ENCODE measurements at regions not wholly inside any gene's neighbourhood (a gene's known extent, or its start where the extent isn't known, plus 50 kb on each side); places are given as distances from the start of the nearest gene placed in this dataset.
"Not testable (repeated sequence)": the region's sequence is repeated elsewhere in the genome, so short reads cannot be mapped to it uniquely, and the experiment has no call there.

- DNase-seq = no peak
Measured at GRCh38 chr4:24363751-24364150, 220.6 kb downstream of the DHX15 start.

GRCh38 chr4:24352112-24352511, 232.2 kb downstream of the DHX15 start:
- DNase-seq = no peak

- DNase-seq = not testable (repeated sequence)
Measured at GRCh38 chr4:24349168-24349996, 235.0 kb downstream of the DHX15 start.

- DNase-seq = no peak
Measured at GRCh38 chr4:24339260-24339659, 245.1 kb downstream of the DHX15 start.

GRCh38 chr4:24337451-24338190, 246.7 kb downstream of the DHX15 start:
- no peak for DNase-seq

GRCh38 chr4:24335616-24336015, 248.7 kb downstream of the DHX15 start:
- DNase-seq = no peak

- no peak for DNase-seq
Measured at GRCh38 chr4:24334906-24335305, 249.4 kb downstream of the DHX15 start.

GRCh38 chr4:24330573-24330972, 253.8 kb downstream of the DHX15 start:
- DNase-seq = no peak

GRCh38 chr4:24330172-24330571, 254.2 kb downstream of the DHX15 start:
- no peak for DNase-seq

GRCh38 chr4:24328711-24329110, 255.6 kb downstream of the DHX15 start:
- no peak for DNase-seq

- DNase-seq = no peak
Measured at GRCh38 chr4:24328310-24328709, 256.0 kb downstream of the DHX15 start.

GRCh38 chr4:24322995-24323394, 261.4 kb downstream of the DHX15 start:
- no peak for DNase-seq

- DNase-seq = no peak
Measured at GRCh38 chr4:24322511-24322910, 261.8 kb downstream of the DHX15 start.

- DNase-seq = no peak
Measured at GRCh38 chr4:24321616-24322015, 262.7 kb downstream of the DHX15 start.

- DNase-seq = no peak
Measured at GRCh38 chr4:24321131-24321530, 263.2 kb downstream of the DHX15 start.

GRCh38 chr4:24319387-24319786, 265.0 kb downstream of the DHX15 start:
- DNase-seq = no peak

GRCh38 chr4:24315056-24315455, 269.3 kb downstream of the DHX15 start:
- DNase-seq = no peak

GRCh38 chr4:24312261-24312913, 272.0 kb downstream of the DHX15 start:
- DNase-seq = no peak

- DNase-seq = no peak
Measured at GRCh38 chr4:24303926-24304325, 280.4 kb downstream of the DHX15 start.

- no peak for DNase-seq
Measured at GRCh38 chr4:24298911-24299310, 285.4 kb downstream of the DHX15 start.

- DNase-seq = no peak
Measured at GRCh38 chr4:24287096-24287495, 297.3 kb downstream of the DHX15 start.

GRCh38 chr4:24285759-24286158, 298.6 kb downstream of the DHX15 start:
- DNase-seq = no peak

GRCh38 chr4:24282446-24282845, 301.9 kb downstream of the DHX15 start:
- no peak for DNase-seq

- no peak for DNase-seq
Measured at GRCh38 chr4:24279911-24280375, 304.4 kb downstream of the DHX15 start.

Data from CD4-positive, alpha-beta T cell treated with Interferon alpha-2 for 1 hour (primary cell).